A549 (cell line): ENCODE measurements at regions not wholly inside any gene's neighbourhood (a gene's known extent, or its start where the extent isn't known, plus 50 kb on each side); places are given as distances from the start of the nearest gene placed in this dataset.
"Not testable (repeated sequence)": the region's sequence is repeated elsewhere in the genome, so short reads cannot be mapped to it uniquely, and the experiment has no call there.

Experiments
- ATAC-seq, 2 experiments: fragments of 200-7000 bp in 1 of 2; fragments of >200 bp in 1 of 2; cut with Nextera tagmentation in 1 of 2; cut with Tn5 transposase in 1 of 2; 3 replicates each; pipeline versions ENCODE4 v1.8.0 to v1.9.1; 2018 to 2020; ENCODE audit warnings: mild to moderate bottlenecking in 1 of 2, moderate library complexity in 1 of 2
- CTCF ChIA-PET: fragments of 300-600 bp; sonication (Branson Sonifier 250); formaldehyde crosslinking; extraction: SDS; loops from one replicate; lab custom pipeline; 2021; ENCODE audit warnings: antibody characterized with exemption, inconsistent platforms; lab: Yijun Ruan, JAX
- POLR2A ChIA-PET: fragments of 350-600 bp; formaldehyde crosslinking; extraction: SDS; loops from one replicate; lab custom pipeline; 2021; ENCODE audit warnings: antibody characterized with exemption, inconsistent platforms; lab: Yijun Ruan, JAX
- DNase-seq, 2 experiments: peaks; one replicate each; pipeline versions ENCODE4 v3.0.0 to v3.0.0-alpha.2; 2011 to 2016; ENCODE audit warnings: low read depth in 1 of 2, low spot score in 1 of 2
- FAIRE-seq: peaks from 2 replicates; lab custom pipeline; 2011; peaks lifted over from hg19 to GRCh38; lab: Jason Lieb, UNC
- H3K27ac ChIP-seq, 2 experiments: fragments of >200 bp; sonication (Bioruptor Twin); formaldehyde crosslinking; 3 replicates each; pipeline ENCODE4 v1.5.1; 2016 to 2017
- H3K4me1 ChIP-seq: fragments of >200 bp; sonication (Bioruptor Twin); formaldehyde crosslinking; 3 replicates; pipeline ENCODE4 v1.6.1; 2016
- H3K4me2 ChIP-seq: fragments of >200 bp; sonication (Bioruptor Twin); formaldehyde crosslinking; 3 replicates; pipeline ENCODE4 v1.6.1; 2016
- H3K4me3 ChIP-seq: fragments of >200 bp; sonication (Bioruptor Twin); formaldehyde crosslinking; 3 replicates; pipeline ENCODE4 v1.5.1; 2016
- H3K9me3 ChIP-seq: fragments of >200 bp; sonication (Bioruptor Twin); formaldehyde crosslinking; 3 replicates; pipeline ENCODE4 v1.6.1; 2016
- CEBPB ChIP-seq, 2 experiments: fragments of >200 bp in 1 of 2; sonication (Bioruptor Twin) in 1 of 2; formaldehyde crosslinking in 1 of 2; IDR thresholded peaks; 2 replicates each; pipeline ENCODE4 v1.6.1; 2012 to 2016
- CHD2 ChIP-seq: fragments of 150-350 bp; IDR thresholded peaks from 2 replicates; pipeline ENCODE4 v1.6.1; 2014; ENCODE audit warnings: low read length; ENCODE audit not compliant: partially characterized antibody
- CHD4 ChIP-seq: fragments of 200-600 bp; sonication (generic); IDR thresholded peaks from 2 replicates; pipeline ENCODE4 v1.6.1; 2016; ENCODE audit warnings: antibody characterized with exemption, mild to moderate bottlenecking, borderline replicate concordance
- HOXB13 ChIP-seq: fragments of 250-450 bp; sonication (Bioruptor Pico); IDR thresholded peaks from 2 replicates; pipeline ENCODE4 v1.5.0; 2020; ENCODE audit warnings: low read depth, mild to moderate bottlenecking, moderate library complexity
- HOXB5 ChIP-seq: fragments of 250-450 bp; sonication (Bioruptor Pico); IDR thresholded peaks from 2 replicates; pipeline ENCODE4 v1.5.0; 2020; ENCODE audit warnings: mild to moderate bottlenecking, moderate library complexity
- JUN ChIP-seq, 2 experiments: fragments of >200 bp; sonication (Bioruptor Twin); formaldehyde crosslinking; IDR thresholded peaks; 2 replicates in 1 of 2; 3 replicates in 1 of 2; pipeline ENCODE4 v1.6.1; 2016 to 2017
- MYC ChIP-seq: IDR thresholded peaks from 2 replicates; pipeline ENCODE4 v1.6.1; 2012; ENCODE audit warnings: mild to moderate bottlenecking, inconsistent platforms, low read length, improper control_type of control experiment, borderline replicate concordance
- NPAS2 ChIP-seq: fragments of 250-450 bp; sonication (Bioruptor Pico); IDR thresholded peaks from 2 replicates; pipeline ENCODE4 v1.8.0; 2022; ENCODE audit warnings: mild to moderate bottlenecking, moderate library complexity, borderline replicate concordance
- NR3C1 ChIP-seq: fragments of >200 bp; sonication (Bioruptor Twin); formaldehyde crosslinking; IDR thresholded peaks from 3 replicates; pipeline ENCODE4 v1.6.1; 2017
- PHF8 ChIP-seq: fragments of 200-600 bp; sonication (generic); IDR thresholded peaks from 2 replicates; pipeline ENCODE4 v1.6.1; 2016; ENCODE audit warnings: low read depth, mild to moderate bottlenecking, antibody characterized with exemption, moderate library complexity, borderline replicate concordance
- POLR2AphosphoS2 ChIP-seq: conservative IDR thresholded peaks from 2 replicates; pipeline ENCODE4 v1.6.1; 2012; ENCODE audit warnings: low read length, improper control_type of control experiment, inconsistent platforms
- RFX5 ChIP-seq: fragments of 450-650 bp; IDR thresholded peaks from 2 replicates; pipeline ENCODE4 v1.7.1; 2014; ENCODE audit warnings: antibody characterized with exemption, mild to moderate bottlenecking, moderate library complexity
- RNF2 ChIP-seq: fragments of 200-600 bp; sonication (generic); IDR thresholded peaks from 2 replicates; pipeline ENCODE4 v1.6.1; 2016; ENCODE audit warnings: low read depth, mild to moderate bottlenecking, antibody characterized with exemption, moderate library complexity, borderline replicate concordance
- SMC3 ChIP-seq: fragments of >200 bp; sonication (Bioruptor Twin); formaldehyde crosslinking; IDR thresholded peaks from 3 replicates; pipeline ENCODE4 v1.6.1; 2018; ENCODE audit warnings: inconsistent platforms
- ZC3H11A ChIP-seq: fragments of 450-650 bp; IDR thresholded peaks from 2 replicates; pipeline ENCODE4 v1.6.1; 2014; ENCODE audit warnings: antibody characterized with exemption, mild to moderate bottlenecking
- ZNF302 ChIP-seq: fragments of 250-450 bp; sonication (Bioruptor Pico); IDR thresholded peaks from 2 replicates; pipeline ENCODE4 v1.9.0; 2021; ENCODE audit warnings: inconsistent platforms, mild to moderate bottlenecking, moderate library complexity
- WGBS: methylation state at CpG from one replicate; pipeline ENCODE4 v1.1.6; 2017; ENCODE audit errors: missing lambda C conversion rate; 5-methylcytosine and 5-hydroxymethylcytosine counted together
- TF ChIP-seq, protein P1 (sequence below): fragments of >200 bp; sonication (Bioruptor Twin); formaldehyde crosslinking; IDR thresholded peaks from 2 replicates; pipeline ENCODE4 v1.6.1; 2016
- TF ChIP-seq, protein P2 (sequence below): IDR thresholded peaks from 2 replicates; pipeline ENCODE4 v1.6.1; 2012
- TF ChIP-seq, protein P3 (sequence below): IDR thresholded peaks from 2 replicates; pipeline ENCODE4 v1.6.1; 2012

- FAIRE-seq (no peak), DNase-seq (no peak)
- POLR2A ChIA-PET: no interaction called here
These were observed 241.5 kb upstream of the IGFBP7 start for GRCh38 chr4:57351731-57352130.

DNA sequence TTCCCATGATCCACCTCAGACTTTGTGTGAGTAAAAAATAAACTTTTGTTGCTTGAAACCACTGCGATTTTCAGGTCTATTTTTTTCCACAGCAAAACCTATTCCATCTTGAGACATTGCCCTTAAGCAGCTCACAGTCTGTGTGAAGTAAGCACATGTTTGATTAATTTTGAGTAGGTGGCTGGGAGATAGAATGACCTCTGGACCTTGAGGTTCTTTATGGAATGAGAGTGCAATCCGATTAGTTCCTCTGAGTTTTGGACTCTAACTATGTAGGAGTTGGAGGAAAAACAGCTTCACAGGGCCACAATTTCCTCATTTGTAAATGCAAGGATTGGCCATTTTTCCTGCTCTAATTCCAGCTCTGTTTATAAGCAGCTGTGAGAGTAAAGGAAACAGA is 234.1 kb upstream of the IGFBP7 start:
- H3K4me3 ChIP-seq: no peak overlapping the region
- ChIA-PET CTCF (no interaction called here), POLR2A (no interaction called here)
- TF ChIP-seq PHF8 (no peak), RNF2 (no peak), HOXB13 (CRISPR knock-in tag) (no peak), CHD4 (no peak)
- TF ChIP-seq, protein P1, sequence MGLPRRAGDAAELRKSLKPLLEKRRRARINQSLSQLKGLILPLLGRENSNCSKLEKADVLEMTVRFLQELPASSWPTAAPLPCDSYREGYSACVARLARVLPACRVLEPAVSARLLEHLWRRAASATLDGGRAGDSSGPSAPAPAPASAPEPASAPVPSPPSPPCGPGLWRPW: no peak
- WGBS: 42% methylated on average over 2 of the region's 2 CpGs
- FAIRE-seq: no peak
- ATAC-seq: no peak
- no peak for DNase-seq
- H3K4me2 ChIP-seq: no peak overlapping the region
- no peak overlapping the region for H3K27ac ChIP-seq
- H3K9me3 ChIP-seq: no peaks in the 10 kb centered on the region
- H3K4me1 ChIP-seq: no peaks in the 10 kb centered on the region

More at GRCh38 chr4:57351731-57352130, 241.5 kb upstream of the IGFBP7 start:
- H3K4me1 ChIP-seq: no peaks in the 10 kb centered on the region
- TF ChIP-seq POLR2AphosphoS2: no peak
- TF ChIP-seq MYC: no peak
- TF ChIP-seq NR3C1: no peak
- TF ChIP-seq SMC3: no peak
- TF ChIP-seq, protein P1: no peak
- no peak for TF ChIP-seq CEBPB (IDR thresholded peaks at IDR 0.05)
- TF ChIP-seq RNF2: no peak
- TF ChIP-seq HOXB5: no peak
- TF ChIP-seq, protein P2, sequence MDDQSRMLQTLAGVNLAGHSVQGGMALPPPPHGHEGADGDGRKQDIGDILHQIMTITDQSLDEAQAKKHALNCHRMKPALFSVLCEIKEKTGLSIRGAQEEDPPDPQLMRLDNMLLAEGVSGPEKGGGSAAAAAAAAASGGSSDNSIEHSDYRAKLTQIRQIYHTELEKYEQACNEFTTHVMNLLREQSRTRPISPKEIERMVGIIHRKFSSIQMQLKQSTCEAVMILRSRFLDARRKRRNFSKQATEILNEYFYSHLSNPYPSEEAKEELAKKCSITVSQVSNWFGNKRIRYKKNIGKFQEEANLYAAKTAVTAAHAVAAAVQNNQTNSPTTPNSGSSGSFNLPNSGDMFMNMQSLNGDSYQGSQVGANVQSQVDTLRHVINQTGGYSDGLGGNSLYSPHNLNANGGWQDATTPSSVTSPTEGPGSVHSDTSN: no peak
- TF ChIP-seq, protein P3, sequence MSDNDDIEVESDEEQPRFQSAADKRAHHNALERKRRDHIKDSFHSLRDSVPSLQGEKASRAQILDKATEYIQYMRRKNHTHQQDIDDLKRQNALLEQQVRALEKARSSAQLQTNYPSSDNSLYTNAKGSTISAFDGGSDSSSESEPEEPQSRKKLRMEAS: no peak
- TF ChIP-seq CHD2: no peak
- TF ChIP-seq NPAS2 (CRISPR knock-in tag): no peak
- TF ChIP-seq JUN (IDR thresholded peaks at IDR 0.05): no peak
- no peak for TF ChIP-seq ZC3H11A
- no peak for TF ChIP-seq ZNF302 (CRISPR knock-in tag)
- WGBS: 30% methylated on average over 1 of the region's 1 CpG
- no peak overlapping the region for H3K4me2 ChIP-seq
- H3K4me3 ChIP-seq: no peak overlapping the region
- H3K9me3 ChIP-seq: no peaks in the 10 kb centered on the region
- ATAC-seq: no peak
- H3K27ac ChIP-seq: no peak overlapping the region
- CTCF ChIA-PET: no interaction called here

GRCh38 chr4:57342411-57342810 is 232.2 kb upstream of the IGFBP7 start:
- Histone ChIP-seq H3K4me3 (no peak overlapping the region), H3K9me3 (no peaks in the 10 kb centered on the region), H3K27ac (no peak overlapping the region), H3K4me1 (no peaks in the 10 kb centered on the region), H3K4me2 (no peak overlapping the region)
- no peak for DNase-seq
- TF ChIP-seq RFX5: no peak
- POLR2A ChIA-PET: no interaction called here
- no peak for ATAC-seq
- 7% methylated on average over 2 of the region's 2 CpGs for WGBS
- CTCF ChIA-PET: no interaction called here
- no peak for FAIRE-seq

- DNase-seq, ATAC-seq, H3K9me3 ChIP-seq, H3K4me2 ChIP-seq, H3K4me3 ChIP-seq, POLR2A ChIA-PET, FAIRE-seq, H3K27ac ChIP-seq, H3K4me1 ChIP-seq: not testable (repeated sequence)
- CTCF ChIA-PET: interaction anchor here (0.6 kb wide), 1 partner anchor 153 kb away, joined by 3 read pairs; no protein-coding TSS in a partner anchor
These were observed 228.7 kb upstream of the IGFBP7 start for GRCh38 chr4:57338861-57339260.
